CD8-positive, alpha-beta memory T cell (primary cell): ENCODE measurements at regions not wholly inside any gene's neighbourhood (a gene's known extent, or its start where the extent isn't known, plus 50 kb on each side); places are given as distances from the start of the nearest gene placed in this dataset.

Experiments used
- CTCF ChIA-PET: fragments of 350-600 bp; sonication (Branson Sonifier 250); formaldehyde crosslinking; loops from one replicate; lab custom pipeline; 2021; ENCODE audit warnings: antibody characterized with exemption; lab: Charles Lee
- POLR2A ChIA-PET: fragments of 350-600 bp; sonication (Branson Sonifier 250); formaldehyde crosslinking; loops from one replicate; lab custom pipeline; 2021; ENCODE audit warnings: antibody characterized with exemption; lab: Charles Lee
- DNase-seq, 5 donors: peaks; one replicate each; pipeline versions ENCODE4 v3.0.0 to v3.0.0-alpha.2; 2020 to 2022; ENCODE audit warnings: mixed read lengths in 1 of 5
- H3K27ac ChIP-seq: one replicate; pipeline ENCODE4 v1.7.0; 2013; ENCODE audit warnings: low read depth, mild to moderate bottlenecking, low read length, moderate library complexity
- H3K27me3 ChIP-seq: 2 replicates; pipeline ENCODE4 v1.7.0; 2013; ENCODE audit warnings: low read length, mild to moderate bottlenecking; ENCODE audit not compliant: insufficient read depth, poor library complexity, severe bottlenecking
- H3K36me3 ChIP-seq: 2 replicates; pipeline ENCODE4 v1.7.0; 2013; ENCODE audit warnings: mild to moderate bottlenecking, low read length, moderate library complexity; ENCODE audit not compliant: insufficient read depth
- H3K4me1 ChIP-seq: 2 replicates; pipeline ENCODE4 v1.7.0; 2013; ENCODE audit warnings: mild to moderate bottlenecking, low read length, moderate library complexity; ENCODE audit not compliant: insufficient read depth
- H3K4me3 ChIP-seq: 2 replicates; pipeline ENCODE4 v1.7.0; 2013; ENCODE audit warnings: mild to moderate bottlenecking, low read length
- H3K9me3 ChIP-seq: 2 replicates; pipeline ENCODE4 v1.7.0; 2013; ENCODE audit warnings: mild to moderate bottlenecking, low read length
- H3K27ac Mint-ChIP-seq, 8 donors: one replicate each; pipeline ENCODE4 v1.8.0; 2020 to 2021; ENCODE audit warnings: mixed read lengths in 8 of 8, mild to moderate bottlenecking in 6 of 8, inconsistent platforms in 3 of 8, moderate library complexity in 3 of 8
- H3K27me3 Mint-ChIP-seq, 2 donors: one replicate each; pipeline ENCODE4 v1.8.0; 2020 to 2021; ENCODE audit warnings: mixed read lengths in 2 of 2, mild to moderate bottlenecking in 1 of 2, moderate library complexity in 1 of 2
- H3K36me3 Mint-ChIP-seq, 3 donors: one replicate each; pipeline ENCODE4 v1.8.0; 2020 to 2021; ENCODE audit warnings: mixed read lengths in 3 of 3, inconsistent platforms in 1 of 3, mild to moderate bottlenecking in 1 of 3
- H3K4me1 Mint-ChIP-seq, 3 donors: one replicate each; pipeline ENCODE4 v1.8.0; 2020 to 2021; ENCODE audit warnings: mixed read lengths in 3 of 3, inconsistent platforms in 1 of 3, mild to moderate bottlenecking in 1 of 3
- H3K4me3 Mint-ChIP-seq, 7 donors: one replicate each; pipeline ENCODE4 v1.8.0; 2020 to 2021; ENCODE audit warnings: mixed read lengths in 7 of 7, mild to moderate bottlenecking in 6 of 7, moderate library complexity in 4 of 7, inconsistent platforms in 2 of 7
- H3K9me3 Mint-ChIP-seq, 5 donors: one replicate each; pipeline ENCODE4 v1.8.0; 2020 to 2022; ENCODE audit warnings: mixed read lengths in 5 of 5, mild to moderate bottlenecking in 3 of 5, moderate library complexity in 2 of 5, inconsistent platforms in 1 of 5

- Mint-ChIP-seq H3K27me3 (no peaks in the 10 kb centered on the region), H3K4me1 (no peaks in the 10 kb centered on the region), H3K9me3 (peaks cover 3 to 14% (median 5%) of the 10 kb centered on the region in 5 donors), H3K4me3 (no peak overlapping the region), H3K36me3 (peaks cover 0 to 11% (median 0%) of the 10 kb centered on the region in 3 donors), H3K27ac (no peak overlapping the region)
- Histone ChIP-seq H3K27me3 (no peaks in the 10 kb centered on the region), H3K4me1 (no peaks in the 10 kb centered on the region), H3K27ac (no peak overlapping the region), H3K4me3 (no peak overlapping the region), H3K9me3 (no peaks in the 10 kb centered on the region), H3K36me3 (no peaks in the 10 kb centered on the region)
- CTCF ChIA-PET = no interaction called here
- POLR2A ChIA-PET = no interaction called here
- no peak for DNase-seq
These were observed 364.3 kb upstream of the DDHD1 start for GRCh38 chr14:53517270-53517960.

DNA sequence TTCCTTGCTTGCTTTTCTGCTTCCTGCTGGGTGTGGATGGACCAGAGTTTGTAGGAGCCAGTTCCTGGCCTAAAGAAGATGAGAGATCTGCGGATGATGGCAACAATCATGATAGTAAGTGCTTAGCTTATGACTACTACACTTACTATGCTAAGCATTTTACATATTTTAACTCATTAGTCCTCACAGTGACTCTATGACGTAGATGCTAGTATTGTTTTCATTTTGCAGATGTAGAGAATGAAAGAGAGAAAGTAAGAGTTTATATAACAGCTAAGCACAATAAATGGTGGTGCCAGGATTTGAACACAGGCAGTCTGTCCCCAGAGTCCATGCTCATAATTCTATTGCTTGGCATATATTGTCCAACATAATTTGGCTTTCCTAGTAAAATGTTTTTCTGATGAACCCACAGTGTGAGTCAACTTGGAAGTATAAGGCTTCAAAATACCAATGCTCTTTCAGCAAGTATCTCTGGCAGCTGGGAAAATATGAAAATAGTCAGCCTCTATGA lies 363.2 kb upstream of the DDHD1 start:
- CTCF ChIA-PET = no interaction called here
- no peak overlapping the region for H3K4me3 ChIP-seq

DNA sequence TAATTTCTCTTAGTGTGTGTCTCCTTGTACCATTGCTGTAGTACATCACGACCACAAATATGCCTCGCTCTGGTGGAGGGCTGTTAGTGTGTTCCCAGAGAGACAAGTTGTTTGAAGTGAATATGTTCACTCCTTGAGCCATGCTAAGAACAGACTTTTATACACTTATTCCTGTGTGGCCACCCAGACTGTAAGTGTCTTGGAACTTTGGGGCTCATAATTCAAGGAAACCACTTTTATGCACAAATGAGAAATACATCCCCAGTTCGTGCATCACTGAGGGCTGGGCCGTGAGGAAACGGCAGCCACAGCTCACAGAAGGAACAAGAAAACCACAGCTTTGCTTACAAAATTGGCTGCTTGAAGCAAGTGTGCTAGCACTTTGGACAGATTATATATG lies 362.2 kb upstream of the DDHD1 start:
- no peaks in the 10 kb centered on the region for H3K4me1 Mint-ChIP-seq
- H3K4me3 Mint-ChIP-seq = no peak overlapping the region
- CTCF ChIA-PET = no interaction called here
- Histone ChIP-seq H3K4me1 (no peaks in the 10 kb centered on the region), H3K27ac (no peak overlapping the region), H3K27me3 (no peaks in the 10 kb centered on the region), H3K4me3 (no peak overlapping the region), H3K9me3 (no peaks in the 10 kb centered on the region), H3K36me3 (no peaks in the 10 kb centered on the region)
- H3K9me3 Mint-ChIP-seq = peaks cover 0 to 6% (median 3%) of the 10 kb centered on the region in 5 donors
- no peak overlapping the region for H3K27ac Mint-ChIP-seq
- POLR2A ChIA-PET = no interaction called here
- H3K36me3 Mint-ChIP-seq = peaks cover 0 to 4% (median 0%) of the 10 kb centered on the region in 3 donors
- no peaks in the 10 kb centered on the region for H3K27me3 Mint-ChIP-seq
- DNase-seq = no peak

More for the DNA sequence above, 363.2 kb upstream of the DDHD1 start:
- H3K4me1 Mint-ChIP-seq = no peaks in the 10 kb centered on the region
- H3K9me3 ChIP-seq = no peaks in the 10 kb centered on the region
- H3K27me3 Mint-ChIP-seq = no peaks in the 10 kb centered on the region
- H3K36me3 ChIP-seq = no peaks in the 10 kb centered on the region
- no peak overlapping the region for H3K4me3 Mint-ChIP-seq
- H3K27me3 ChIP-seq = no peaks in the 10 kb centered on the region
- no peak overlapping the region for H3K27ac Mint-ChIP-seq
- POLR2A ChIA-PET = no interaction called here
- no peaks in the 10 kb centered on the region for H3K4me1 ChIP-seq
- H3K36me3 Mint-ChIP-seq = peaks cover 0 to 5% (median 0%) of the 10 kb centered on the region in 3 donors
- H3K27ac ChIP-seq = no peak overlapping the region
- peaks cover 0 to 9% (median 2%) of the 10 kb centered on the region in 5 donors for H3K9me3 Mint-ChIP-seq
- DNase-seq = no peak

DNA sequence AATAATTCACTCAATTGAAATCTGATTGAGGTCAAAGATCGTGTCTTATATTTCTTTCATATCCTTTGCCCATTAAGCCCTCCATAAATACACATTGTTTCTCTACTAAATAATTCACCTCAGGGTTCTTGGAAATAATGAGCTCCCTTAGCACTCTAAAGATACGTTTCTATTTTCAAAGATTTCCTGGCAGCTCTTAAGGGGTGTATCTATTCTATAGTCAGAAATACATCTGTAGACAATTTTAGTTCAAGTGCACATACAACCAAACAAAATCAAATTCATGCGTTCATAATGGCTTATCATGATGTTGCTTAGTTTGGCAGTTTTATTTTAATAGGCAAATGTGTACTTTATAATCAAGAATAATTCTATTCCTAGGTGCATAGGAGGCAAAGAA lies 361.1 kb upstream of the DDHD1 start:
- H3K9me3 ChIP-seq = no peaks in the 10 kb centered on the region
- Mint-ChIP-seq H3K4me1 (no peaks in the 10 kb centered on the region), H3K27me3 (no peaks in the 10 kb centered on the region), H3K27ac (no peak overlapping the region), H3K36me3 (peaks cover 0 to 4% (median 0%) of the 10 kb centered on the region in 3 donors), H3K4me3 (no peak overlapping the region), H3K9me3 (peaks cover 0 to 6% (median 3%) of the 10 kb centered on the region in 5 donors)
- H3K4me1 ChIP-seq = no peaks in the 10 kb centered on the region
- no peak for DNase-seq
- no peaks in the 10 kb centered on the region for H3K36me3 ChIP-seq
- H3K27ac ChIP-seq = no peak overlapping the region
- ChIA-PET POLR2A (no interaction called here), CTCF (no interaction called here)
- H3K27me3 ChIP-seq = no peaks in the 10 kb centered on the region
- no peak overlapping the region for H3K4me3 ChIP-seq

DNA sequence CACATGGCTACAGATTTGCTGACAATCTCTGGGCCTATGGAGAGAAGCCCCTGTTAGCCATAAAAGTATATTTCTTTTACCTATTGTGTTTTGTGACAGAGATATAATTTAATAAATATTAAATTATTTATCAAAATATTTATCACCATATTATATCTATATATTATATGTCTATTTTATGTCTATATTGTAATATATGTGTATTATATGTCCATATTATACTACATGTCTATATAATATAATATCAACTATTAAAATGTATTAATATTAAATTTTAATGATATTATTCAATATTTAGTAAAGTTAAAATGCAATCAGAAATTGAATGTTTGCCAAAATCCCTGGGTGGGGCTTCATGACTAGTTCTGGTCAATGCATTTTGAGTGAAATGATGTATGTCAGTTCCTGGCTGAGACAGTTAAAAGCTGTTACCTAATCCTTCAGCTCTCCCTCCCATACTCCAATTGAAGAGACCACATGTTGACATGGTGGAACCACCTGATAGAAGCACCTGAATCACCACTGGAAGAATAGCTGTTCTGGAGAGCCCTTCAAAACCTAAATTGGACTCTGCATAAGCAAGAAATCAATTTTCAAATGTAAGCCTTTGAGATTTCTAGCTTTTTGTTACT lies 357.3 kb upstream of the DDHD1 start:
- H3K27me3 Mint-ChIP-seq = peaks cover 0 to 4% of the 10 kb centered on the region in 2 donors
- CTCF ChIA-PET = no interaction called here
- no peak overlapping the region for H3K27ac Mint-ChIP-seq
- H3K4me1 ChIP-seq = no peaks in the 10 kb centered on the region
- POLR2A ChIA-PET = no interaction called here
- no peak overlapping the region for H3K4me3 Mint-ChIP-seq
- H3K27ac ChIP-seq = no peak overlapping the region
- no peaks in the 10 kb centered on the region for H3K9me3 ChIP-seq
- H3K9me3 Mint-ChIP-seq = peaks cover 3 to 31% (median 11%) of the 10 kb centered on the region in 5 donors
- no peaks in the 10 kb centered on the region for H3K27me3 ChIP-seq
- no peaks in the 10 kb centered on the region for H3K4me1 Mint-ChIP-seq
- no peaks in the 10 kb centered on the region for H3K36me3 ChIP-seq
- DNase-seq = no peak
- H3K4me3 ChIP-seq = no peak overlapping the region
- H3K36me3 Mint-ChIP-seq = peaks cover 0 to 7% (median 2%) of the 10 kb centered on the region in 3 donors

GRCh38 chr14:53509276-53510244 lies 356.4 kb upstream of the DDHD1 start:
- no peak for DNase-seq
- H3K36me3 Mint-ChIP-seq = peaks cover 0 to 7% (median 2%) of the 10 kb centered on the region in 3 donors
- no peak overlapping the region for H3K4me3 Mint-ChIP-seq
- no peaks in the 10 kb centered on the region for H3K4me1 Mint-ChIP-seq
- no peaks in the 10 kb centered on the region for H3K27me3 ChIP-seq
- H3K9me3 Mint-ChIP-seq = peaks cover 7 to 39% (median 15%) of the 10 kb centered on the region in 5 donors
- POLR2A ChIA-PET = no interaction called here
- no peak overlapping the region for H3K4me3 ChIP-seq
- no peaks in the 10 kb centered on the region for H3K36me3 ChIP-seq
- no peak overlapping the region for H3K27ac ChIP-seq
- no peaks in the 10 kb centered on the region for H3K4me1 ChIP-seq
- peaks cover 0 to 4% of the 10 kb centered on the region in 2 donors for H3K27me3 Mint-ChIP-seq
- H3K27ac Mint-ChIP-seq = no peak overlapping the region
- CTCF ChIA-PET = no interaction called here
- H3K9me3 ChIP-seq = no peaks in the 10 kb centered on the region

GRCh38 chr14:53501361-53502211 lies 348.5 kb upstream of the DDHD1 start:
- Histone ChIP-seq H3K27me3 (no peaks in the 10 kb centered on the region), H3K4me1 (no peaks in the 10 kb centered on the region), H3K27ac (no peak overlapping the region), H3K9me3 (no peaks in the 10 kb centered on the region), H3K4me3 (no peak overlapping the region), H3K36me3 (no peaks in the 10 kb centered on the region)
- ChIA-PET POLR2A (no interaction called here), CTCF (no interaction called here)
- Mint-ChIP-seq H3K27ac (no peak overlapping the region), H3K27me3 (peaks cover 0 to 1% of the 10 kb centered on the region in 2 donors), H3K4me3 (no peak overlapping the region), H3K9me3 (peaks cover 33 to 54% (median 43%) of the 10 kb centered on the region in 5 donors), H3K36me3 (peaks cover 0 to 9% (median 0%) of the 10 kb centered on the region in 3 donors), H3K4me1 (no peaks in the 10 kb centered on the region)
- no peak for DNase-seq
